BJ (cell line): ENCODE measurements at regions not wholly inside any gene's neighbourhood (a gene's known extent, or its start where the extent isn't known, plus 50 kb on each side); places are given as distances from the start of the nearest gene placed in this dataset. TPM values are rescaled to one million over a fixed set of nuclear protein-coding genes. Genes with fewer than 3 reads are reported as not detected.

ENCODE experiments used
- CTCF ChIA-PET: fragments of 350-600 bp; formaldehyde crosslinking; extraction: SDS; loops from one replicate; lab custom pipeline; 2021; ENCODE audit warnings: antibody characterized with exemption, inconsistent platforms; lab: Yijun Ruan, JAX
- POLR2A ChIA-PET: fragments of 300-600 bp; sonication (Branson Sonifier 250); formaldehyde crosslinking; extraction: SDS; loops from one replicate; lab custom pipeline; 2021; ENCODE audit warnings: antibody characterized with exemption; lab: Charles Lee
- DNase-seq: peaks from one replicate; pipeline ENCODE4 v3.0.0-alpha.2; 2011; ENCODE audit warnings: low read depth
- H3K27me3 ChIP-seq: 2 replicates; pipeline ENCODE4 v1.6.0; 2011; ENCODE audit warnings: low read length; ENCODE audit not compliant: control insufficient read depth, insufficient read depth
- H3K36me3 ChIP-seq: 2 replicates; pipeline ENCODE4 v1.5.1; 2011; ENCODE audit warnings: low read length; ENCODE audit not compliant: control insufficient read depth, insufficient read depth
- H3K4me3 ChIP-seq: 2 replicates; pipeline ENCODE4 v1.5.1; 2011; ENCODE audit warnings: low read depth, mild to moderate bottlenecking, control low read depth, low read length
- CTCF ChIP-seq: IDR thresholded peaks from 2 replicates; pipeline ENCODE4 v1.5.1; 2011; ENCODE audit warnings: low read depth, mild to moderate bottlenecking, control low read depth, inconsistent platforms, low read length, moderate library complexity; ENCODE audit not compliant: insufficient read depth
- small RNA-seq: library from RNA; depleted of rRNA; stranded (forward); fragments of <200 nt; gene quantifications from one replicate; pipeline ENCODE3, GENCODE V24; 2012; ENCODE audit warnings: low replicate concordance, low read depth; ENCODE audit not compliant: insufficient read length

- no peak for DNase-seq
- H3K4me3 ChIP-seq = no peak overlapping the region
- CTCF ChIA-PET = interaction anchor here (0.5 to 0.8 kb wide), 2 partner anchors 12 to 326 kb away, joined by 3 read pairs; no protein-coding TSS in a partner anchor
- no peaks in the 10 kb centered on the region for H3K36me3 ChIP-seq
- POLR2A ChIA-PET = no interaction called here
- no peaks in the 10 kb centered on the region for H3K27me3 ChIP-seq
- no peak for TF ChIP-seq CTCF
Measured at GRCh38 chr14:36229262-36229661, 52.7 kb upstream of the PTCSC3 start.

DNA sequence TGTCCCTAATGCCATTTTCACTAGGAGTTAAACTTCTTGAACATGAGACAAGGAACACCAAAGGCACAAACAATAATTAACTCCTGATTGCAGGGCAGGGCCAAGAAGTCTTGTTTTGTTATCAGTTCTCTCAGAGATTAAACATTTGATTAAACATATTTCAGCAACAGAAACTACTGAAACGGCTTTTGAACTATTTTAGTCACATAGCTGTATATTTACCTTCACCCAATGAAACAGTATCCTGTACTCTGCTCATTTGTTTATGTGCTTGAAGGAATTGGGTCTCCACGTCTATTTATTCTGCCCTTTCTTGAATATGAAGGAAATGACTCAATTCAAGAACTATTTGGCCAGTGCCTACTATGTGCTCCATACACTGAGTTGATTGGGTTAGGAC, 51.3 kb upstream of the PTCSC3 start:
- H3K36me3 ChIP-seq = no peaks in the 10 kb centered on the region
- DNase-seq = no peak
- ChIA-PET CTCF (no interaction called here), POLR2A (no interaction called here)
- TF ChIP-seq CTCF = no peak
- H3K4me3 ChIP-seq = no peak overlapping the region
- H3K27me3 ChIP-seq = no peaks in the 10 kb centered on the region

DNA sequence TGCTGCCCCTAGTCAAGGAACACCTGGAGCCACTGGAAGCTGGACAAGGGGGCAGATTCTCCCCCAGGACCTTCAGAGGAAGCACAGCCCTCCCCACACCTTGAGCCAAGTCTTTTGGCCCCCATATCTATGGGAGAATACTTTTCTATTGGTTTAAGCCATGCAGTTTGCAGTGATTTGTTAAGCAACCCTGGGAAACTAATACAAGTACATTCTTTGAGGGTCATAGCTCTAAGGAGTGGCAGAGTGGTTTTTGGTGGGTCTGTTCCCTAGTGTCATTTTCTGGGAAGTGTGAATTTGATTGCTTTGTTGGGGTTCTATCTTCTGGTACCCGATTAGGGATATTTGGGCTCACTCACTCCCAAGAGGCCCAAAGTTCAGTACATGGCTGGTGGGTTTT, 50.8 kb upstream of the PTCSC3 start:
- Histone ChIP-seq H3K36me3 (no peaks in the 10 kb centered on the region), H3K27me3 (no peaks in the 10 kb centered on the region), H3K4me3 (no peak overlapping the region)
- ChIA-PET POLR2A (no interaction called here), CTCF (no interaction called here)
- no peak for DNase-seq
- no peak for TF ChIP-seq CTCF

Small RNA genes in the stretch of these regions (small RNA-seq; reads per million reads assigned to genes)
- gene RN7SKP21 = not detected
